H1 (cell line): ENCODE measurements at regions not wholly inside any gene's neighbourhood (a gene's known extent, or its start where the extent isn't known, plus 50 kb on each side); places are given as distances from the start of the nearest gene placed in this dataset.

Experiments used
- CTCF ChIA-PET: fragments of 300-600 bp; sonication (Branson Sonifier 250); formaldehyde crosslinking; loops from one replicate; lab custom pipeline; 2021; ENCODE audit not compliant: partially characterized antibody; lab: Charles Lee
- POLR2A ChIA-PET: fragments of 300-600 bp; sonication (Branson Sonifier 250); formaldehyde crosslinking; loops from one replicate; lab custom pipeline; 2021; ENCODE audit warnings: inconsistent platforms; ENCODE audit not compliant: partially characterized antibody; lab: Charles Lee
- DNase-seq, 2 experiments: peaks; one replicate each; pipeline versions ENCODE4 v3.0.0 to v3.0.0-alpha.2; 2010 to 2022; ENCODE audit warnings: low spot score in 2 of 2, low read depth in 1 of 2, mixed read lengths in 1 of 2
- FAIRE-seq: peaks from 2 replicates; lab custom pipeline; 2011; peaks lifted over from hg19 to GRCh38; lab: Jason Lieb, UNC
- H2AFZ ChIP-seq: 2 replicates; pipeline ENCODE4 v1.8.1; 2012; ENCODE audit warnings: low read length, inconsistent platforms
- H2AK5ac ChIP-seq: 2 replicates; pipeline ENCODE4 v1.6.1; 2013; ENCODE audit warnings: low read depth, low read length
- H2BK120ac ChIP-seq: replicated peaks from 2 replicates; pipeline ENCODE3; 2013; ENCODE audit warnings: low read depth, low read length, inconsistent platforms
- H2BK12ac ChIP-seq: 2 replicates; pipeline ENCODE4 v1.6.1; 2013; ENCODE audit warnings: low read depth, low read length
- H2BK15ac ChIP-seq: 2 replicates; pipeline ENCODE4 v1.6.1; 2013; ENCODE audit warnings: low read length
- H2BK20ac ChIP-seq: 2 replicates; pipeline ENCODE4 v1.6.1; 2013; ENCODE audit warnings: low read length
- H2BK5ac ChIP-seq: 2 replicates; pipeline ENCODE4 v1.6.1; 2013; ENCODE audit warnings: low read depth, low read length
- H3K14ac ChIP-seq: 2 replicates; pipeline ENCODE4 v1.6.1; 2013; ENCODE audit warnings: inconsistent platforms; ENCODE audit not compliant: insufficient read length
- H3K18ac ChIP-seq: 2 replicates; pipeline ENCODE4 v1.6.1; 2013; ENCODE audit warnings: low read length; ENCODE audit errors: extremely low read depth
- H3K23ac ChIP-seq: 2 replicates; pipeline ENCODE4 v1.6.1; 2013; ENCODE audit warnings: inconsistent platforms; ENCODE audit not compliant: insufficient read length
- H3K23me2 ChIP-seq: 2 replicates; pipeline ENCODE4 v1.6.1; 2013; ENCODE audit warnings: low read depth, low read length
- H3K27ac ChIP-seq: 2 replicates; pipeline ENCODE4 v1.6.1; 2011; ENCODE audit warnings: low read depth, low read length, inconsistent platforms
- H3K27me3 ChIP-seq, 4 experiments: replicated peaks in 1 of 4; 1 replicate in 1 of 4; 2 replicates in 3 of 4; pipeline versions ENCODE4 v1.6.1 to v1.8.1; 2011 to 2013; ENCODE audit warnings: low read length in 3 of 4, mild to moderate bottlenecking in 3 of 4, inconsistent platforms in 2 of 4, mixed read lengths in 2 of 4, moderate library complexity in 1 of 4; ENCODE audit not compliant: control insufficient read depth in 3 of 4, insufficient read depth in 3 of 4; ENCODE audit errors: extremely low read depth in 1 of 4
- H3K36me3 ChIP-seq, 4 experiments: 2 replicates each; pipeline versions ENCODE4 v1.6.1 to v1.8.1; 2011 to 2013; ENCODE audit warnings: mild to moderate bottlenecking in 4 of 4, low read length in 3 of 4, moderate library complexity in 2 of 4, control low read depth in 1 of 4, inconsistent platforms in 1 of 4; ENCODE audit not compliant: insufficient read depth in 4 of 4, control insufficient read depth in 2 of 4
- H3K4ac ChIP-seq: replicated peaks from 2 replicates; pipeline ENCODE3; 2013; ENCODE audit warnings: low read length, low read depth, mixed read lengths, inconsistent platforms; ENCODE audit not compliant: insufficient read length
- H3K4me1 ChIP-seq, 4 experiments: replicated peaks in 1 of 4; 1 replicate in 1 of 4; 2 replicates in 3 of 4; pipeline versions ENCODE4 v1.6.1 to v1.8.1; 2011 to 2013; ENCODE audit warnings: low read length in 3 of 4, inconsistent platforms in 2 of 4, mixed read lengths in 1 of 4; ENCODE audit not compliant: insufficient read depth in 4 of 4, control insufficient read depth in 3 of 4
- H3K4me2 ChIP-seq, 2 experiments: 2 replicates each; pipeline versions ENCODE4 v1.6.1 to v1.8.1; 2011 to 2013; ENCODE audit warnings: low read depth in 2 of 2, low read length in 2 of 2, control low read depth in 1 of 2, inconsistent platforms in 1 of 2, mild to moderate bottlenecking in 1 of 2; ENCODE audit not compliant: insufficient read depth in 1 of 2
- H3K4me3 ChIP-seq, 4 experiments: fragments of 200-600, 300-600 bp in 1 of 4; sonication (generic), shearing (Covaris generic), sonication (Bioruptor Twin) in 1 of 4; 2 replicates each; pipeline versions ENCODE4 v1.5.1 to v1.8.1; 2011 to 2016; ENCODE audit warnings: low read length in 4 of 4, low read depth in 3 of 4, control low read depth in 2 of 4, inconsistent platforms in 2 of 4, mild to moderate bottlenecking in 2 of 4, mixed read lengths in 1 of 4, moderate library complexity in 1 of 4; ENCODE audit not compliant: insufficient read depth in 2 of 4; ENCODE audit errors: extremely low read depth in 1 of 4
- H3K56ac ChIP-seq: replicated peaks from 2 replicates; pipeline ENCODE3; 2013; ENCODE audit warnings: low read depth, mild to moderate bottlenecking, mixed read lengths, low read length, inconsistent platforms; ENCODE audit not compliant: insufficient read length
- H3K79me1 ChIP-seq: 2 replicates; pipeline ENCODE4 v1.6.1; 2013; ENCODE audit warnings: low read depth, low read length, control low read depth
- H3K79me2 ChIP-seq, 2 experiments: 2 replicates each; pipeline versions ENCODE4 v1.6.1 to v1.8.1; 2012 to 2013; ENCODE audit warnings: low read length in 2 of 2, mild to moderate bottlenecking in 2 of 2, inconsistent platforms in 1 of 2; ENCODE audit not compliant: insufficient read depth in 2 of 2, control insufficient read depth in 1 of 2
- H3K9ac ChIP-seq, 4 experiments: replicated peaks in 1 of 4; 1 replicate in 1 of 4; 2 replicates in 3 of 4; pipeline versions ENCODE4 v1.6.1 to v1.8.1; 2011 to 2013; ENCODE audit warnings: low read depth in 3 of 4, low read length in 3 of 4, control low read depth in 2 of 4, mild to moderate bottlenecking in 2 of 4, moderate library complexity in 2 of 4, inconsistent platforms in 1 of 4; ENCODE audit errors: extremely low read depth in 1 of 4
- H3K9me3 ChIP-seq, 2 experiments: 2 replicates each; pipeline versions ENCODE4 v1.6.1 to v1.8.1; 2012 to 2013; ENCODE audit warnings: mild to moderate bottlenecking in 2 of 2, moderate library complexity in 2 of 2, control low read depth in 1 of 2, inconsistent platforms in 1 of 2, low read depth in 1 of 2, low read length in 1 of 2, mixed read lengths in 1 of 2; ENCODE audit not compliant: insufficient read depth in 2 of 2
- H4K20me1 ChIP-seq, 2 experiments: replicated peaks in 1 of 2; 2 replicates each; pipeline versions ENCODE3 to v1.8.1; 2011 to 2013; ENCODE audit warnings: inconsistent platforms in 2 of 2, low read length in 2 of 2, mild to moderate bottlenecking in 1 of 2; ENCODE audit not compliant: insufficient read depth in 2 of 2, control insufficient read depth in 1 of 2
- H4K5ac ChIP-seq: 2 replicates; pipeline ENCODE4 v1.6.1; 2013; ENCODE audit warnings: low read length, low read depth, mixed read lengths, inconsistent platforms; ENCODE audit not compliant: insufficient read length
- H4K8ac ChIP-seq: 2 replicates; pipeline ENCODE4 v1.8.0; 2013; ENCODE audit warnings: mild to moderate bottlenecking, moderate library complexity, low read length, inconsistent platforms; ENCODE audit not compliant: insufficient read depth; ENCODE audit errors: extremely low read depth
- H4K91ac ChIP-seq: replicated peaks from 2 replicates; pipeline ENCODE3; 2013; ENCODE audit warnings: low read length, mixed read lengths, inconsistent platforms; ENCODE audit not compliant: insufficient read length
- ATF3 ChIP-seq: IDR thresholded peaks from 2 replicates; pipeline ENCODE4 v1.6.1; 2011; ENCODE audit warnings: low read depth, mild to moderate bottlenecking, low read length; ENCODE audit not compliant: insufficient read depth
- CBX8 ChIP-seq: fragments of 300-800, 300-1000 bp; sonication (generic); IDR thresholded peaks from 2 replicates; pipeline ENCODE4 v1.7.1; 2016; ENCODE audit warnings: low read depth, low read length, borderline replicate concordance
- CHD2 ChIP-seq: IDR thresholded peaks from 2 replicates; pipeline ENCODE4 v1.6.1; 2012; ENCODE audit warnings: low read length, improper control_type of control experiment
- CTBP2 ChIP-seq: IDR thresholded peaks from 2 replicates; pipeline ENCODE4 v1.7.0; 2011; ENCODE audit warnings: borderline replicate concordance, mild to moderate bottlenecking, moderate library complexity, mixed read lengths, low read length; ENCODE audit not compliant: insufficient read depth, insufficient read length
- CTCF ChIP-seq, 3 experiments: IDR thresholded peaks; 1 replicate in 2 of 3; 2 replicates in 1 of 3; pipeline versions ENCODE4 v1.5.1 to v1.6.1; 2011; ENCODE audit warnings: low read length in 3 of 3, mild to moderate bottlenecking in 3 of 3, inconsistent platforms in 2 of 3, low read depth in 1 of 3, moderate library complexity in 1 of 3; ENCODE audit not compliant: insufficient read depth in 1 of 3; ENCODE audit errors: control extremely low read depth in 1 of 3
- GABPA ChIP-seq: IDR thresholded peaks from 2 replicates; pipeline ENCODE4 v1.6.1; 2011; ENCODE audit warnings: mild to moderate bottlenecking, low read length, moderate library complexity, borderline replicate concordance; ENCODE audit not compliant: insufficient read depth
- HDAC6 ChIP-seq: IDR thresholded peaks from one replicate; pipeline ENCODE4 v1.7.1; 2012; ENCODE audit warnings: low read depth, mild to moderate bottlenecking, inconsistent platforms, low read length, moderate library complexity
- POU5F1 ChIP-seq: IDR thresholded peaks from 2 replicates; pipeline ENCODE4 v1.6.1; 2011; ENCODE audit warnings: low read depth, mild to moderate bottlenecking, low read length, moderate library complexity
- RFX5 ChIP-seq: IDR thresholded peaks from 2 replicates; pipeline ENCODE4 v1.6.1; 2011; ENCODE audit warnings: low read depth, low read length, improper control_type of control experiment, borderline replicate concordance
- SAP30 ChIP-seq: fragments of 300-600 bp; sonication (generic); IDR thresholded peaks from 2 replicates; pipeline ENCODE4 v1.7.1; 2012; ENCODE audit warnings: low read length, moderate library complexity, mild to moderate bottlenecking, inconsistent platforms; ENCODE audit not compliant: insufficient read depth, insufficient replicate concordance
- SP2 ChIP-seq: IDR thresholded peaks from 2 replicates; pipeline ENCODE4 v1.6.1; 2012; ENCODE audit warnings: mild to moderate bottlenecking, low read length, inconsistent platforms
- SUZ12 ChIP-seq: fragments of 200-600 bp; sonication (generic); IDR thresholded peaks from 2 replicates; pipeline ENCODE4 v1.6.1; 2012; ENCODE audit warnings: mild to moderate bottlenecking, inconsistent platforms, low read length, moderate library complexity, mixed read lengths
- WGBS, 2 experiments: shearing (Covaris generic) in 1 of 2; methylation state at CpG; one replicate each; pipeline versions ENCODE4 v1.1.6 to v1.1.7; 2013 to 2015; ENCODE audit warnings: low lambda C conversion rate in 2 of 2, mixed read lengths in 2 of 2, inconsistent platforms in 1 of 2, low coverage in 1 of 2, missing lambda C conversion rate in 1 of 2; ENCODE audit not compliant: insufficient replicate concordance in 2 of 2, insufficient coverage in 1 of 2, insufficient read length in 1 of 2; ENCODE audit errors: extremely low coverage in 1 of 2, missing lambda C conversion rate in 1 of 2; 5-methylcytosine and 5-hydroxymethylcytosine counted together

GRCh38 chr5:104937598-104937997 lies 1375.0 kb upstream of the NUDT12 start:
- Histone ChIP-seq H3K27ac (no peak overlapping the region), H2BK12ac (no peak overlapping the region), H4K91ac (no peak overlapping the region), H3K4me1 (no peaks in the 10 kb centered on the region), H3K79me1 (no peaks in the 10 kb centered on the region), H3K23ac (no peak overlapping the region), H3K9me3 (no peaks in the 10 kb centered on the region), H3K79me2 (no peaks in the 10 kb centered on the region), H3K27me3 (no peaks in the 10 kb centered on the region; a peak in 1 of 7 replicates), H3K4me2 (no peak overlapping the region), H3K4ac (no peak overlapping the region), H3K23me2 (no peaks in the 10 kb centered on the region; the same call in 1 of the 2 replicates), H2AK5ac (no peak overlapping the region), H2BK120ac (no peak overlapping the region), H3K56ac (no peak overlapping the region), H4K5ac (no peak overlapping the region), H2BK15ac (no peak overlapping the region), H2BK20ac (no peak overlapping the region), H3K4me3 (no peak overlapping the region), H4K20me1 (no peaks in the 10 kb centered on the region), H3K9ac (no peak overlapping the region), H4K8ac (no peak overlapping the region), H3K18ac (no peak overlapping the region), H2BK5ac (no peak overlapping the region), H3K36me3 (no peaks in the 10 kb centered on the region), H3K14ac (no peak overlapping the region), H2AFZ (no peak overlapping the region)
- ChIA-PET POLR2A (no interaction called here), CTCF (no interaction called here)
- no peak for FAIRE-seq
- DNase-seq, result no peak
- 90% methylated on average over 1 of the region's 1 CpG; no CpG with 5 or more reads in 1 of the 2 experiments for WGBS, 2 experiments
- no peak for TF ChIP-seq SUZ12
- no peak for TF ChIP-seq CTBP2
- no peak for TF ChIP-seq GABPA
- TF ChIP-seq ATF3, result no peak
- no peak for TF ChIP-seq POU5F1
- TF ChIP-seq RFX5, result no peak
- TF ChIP-seq CHD2, result no peak
- no peak for TF ChIP-seq SAP30
- TF ChIP-seq SP2, result no peak
- TF ChIP-seq CBX8, result no peak
- no peak for TF ChIP-seq CTCF (IDR thresholded peaks at IDR 0.05; ENCODE audit: control extremely low read depth in 1 of 3, insufficient read depth in 1 of 3, low read depth in 1 of 3, low read length in 3 of 3)
- no peak for TF ChIP-seq HDAC6
